H1 (cell line): ENCODE measurements at regions not wholly inside any gene's neighbourhood (a gene's known extent, or its start where the extent isn't known, plus 50 kb on each side); places are given as distances from the start of the nearest gene placed in this dataset.

Experiments
- CTCF ChIA-PET: fragments of 300-600 bp; sonication (Branson Sonifier 250); formaldehyde crosslinking; loops from one replicate; lab custom pipeline; 2021; ENCODE audit not compliant: partially characterized antibody; lab: Charles Lee
- POLR2A ChIA-PET: fragments of 300-600 bp; sonication (Branson Sonifier 250); formaldehyde crosslinking; loops from one replicate; lab custom pipeline; 2021; ENCODE audit warnings: inconsistent platforms; ENCODE audit not compliant: partially characterized antibody; lab: Charles Lee
- DNase-seq, 2 experiments: peaks; one replicate each; pipeline versions ENCODE4 v3.0.0 to v3.0.0-alpha.2; 2010 to 2022; ENCODE audit warnings: low spot score in 2 of 2, low read depth in 1 of 2, mixed read lengths in 1 of 2
- FAIRE-seq: peaks from 2 replicates; lab custom pipeline; 2011; peaks lifted over from hg19 to GRCh38; lab: Jason Lieb, UNC
- H2AFZ ChIP-seq: 2 replicates; pipeline ENCODE4 v1.8.1; 2012; ENCODE audit warnings: low read length, inconsistent platforms
- H2AK5ac ChIP-seq: 2 replicates; pipeline ENCODE4 v1.6.1; 2013; ENCODE audit warnings: low read depth, low read length
- H2BK120ac ChIP-seq: replicated peaks from 2 replicates; pipeline ENCODE3; 2013; ENCODE audit warnings: low read depth, low read length, inconsistent platforms
- H2BK12ac ChIP-seq: 2 replicates; pipeline ENCODE4 v1.6.1; 2013; ENCODE audit warnings: low read depth, low read length
- H2BK15ac ChIP-seq: 2 replicates; pipeline ENCODE4 v1.6.1; 2013; ENCODE audit warnings: low read length
- H2BK20ac ChIP-seq: 2 replicates; pipeline ENCODE4 v1.6.1; 2013; ENCODE audit warnings: low read length
- H2BK5ac ChIP-seq: 2 replicates; pipeline ENCODE4 v1.6.1; 2013; ENCODE audit warnings: low read depth, low read length
- H3K14ac ChIP-seq: 2 replicates; pipeline ENCODE4 v1.6.1; 2013; ENCODE audit warnings: inconsistent platforms; ENCODE audit not compliant: insufficient read length
- H3K18ac ChIP-seq: 2 replicates; pipeline ENCODE4 v1.6.1; 2013; ENCODE audit warnings: low read length; ENCODE audit errors: extremely low read depth
- H3K23ac ChIP-seq: 2 replicates; pipeline ENCODE4 v1.6.1; 2013; ENCODE audit warnings: inconsistent platforms; ENCODE audit not compliant: insufficient read length
- H3K23me2 ChIP-seq: 2 replicates; pipeline ENCODE4 v1.6.1; 2013; ENCODE audit warnings: low read depth, low read length
- H3K27ac ChIP-seq: 2 replicates; pipeline ENCODE4 v1.6.1; 2011; ENCODE audit warnings: low read depth, low read length, inconsistent platforms
- H3K27me3 ChIP-seq, 4 experiments: replicated peaks in 1 of 4; 1 replicate in 1 of 4; 2 replicates in 3 of 4; pipeline versions ENCODE4 v1.6.1 to v1.8.1; 2011 to 2013; ENCODE audit warnings: low read length in 3 of 4, mild to moderate bottlenecking in 3 of 4, inconsistent platforms in 2 of 4, mixed read lengths in 2 of 4, moderate library complexity in 1 of 4; ENCODE audit not compliant: control insufficient read depth in 3 of 4, insufficient read depth in 3 of 4; ENCODE audit errors: extremely low read depth in 1 of 4
- H3K36me3 ChIP-seq, 4 experiments: 2 replicates each; pipeline versions ENCODE4 v1.6.1 to v1.8.1; 2011 to 2013; ENCODE audit warnings: mild to moderate bottlenecking in 4 of 4, low read length in 3 of 4, moderate library complexity in 2 of 4, control low read depth in 1 of 4, inconsistent platforms in 1 of 4; ENCODE audit not compliant: insufficient read depth in 4 of 4, control insufficient read depth in 2 of 4
- H3K4ac ChIP-seq: replicated peaks from 2 replicates; pipeline ENCODE3; 2013; ENCODE audit warnings: low read length, low read depth, mixed read lengths, inconsistent platforms; ENCODE audit not compliant: insufficient read length
- H3K4me1 ChIP-seq, 4 experiments: replicated peaks in 1 of 4; 1 replicate in 1 of 4; 2 replicates in 3 of 4; pipeline versions ENCODE4 v1.6.1 to v1.8.1; 2011 to 2013; ENCODE audit warnings: low read length in 3 of 4, inconsistent platforms in 2 of 4, mixed read lengths in 1 of 4; ENCODE audit not compliant: insufficient read depth in 4 of 4, control insufficient read depth in 3 of 4
- H3K4me2 ChIP-seq, 2 experiments: 2 replicates each; pipeline versions ENCODE4 v1.6.1 to v1.8.1; 2011 to 2013; ENCODE audit warnings: low read depth in 2 of 2, low read length in 2 of 2, control low read depth in 1 of 2, inconsistent platforms in 1 of 2, mild to moderate bottlenecking in 1 of 2; ENCODE audit not compliant: insufficient read depth in 1 of 2
- H3K4me3 ChIP-seq, 4 experiments: fragments of 200-600, 300-600 bp in 1 of 4; sonication (generic), shearing (Covaris generic), sonication (Bioruptor Twin) in 1 of 4; 2 replicates each; pipeline versions ENCODE4 v1.5.1 to v1.8.1; 2011 to 2016; ENCODE audit warnings: low read length in 4 of 4, low read depth in 3 of 4, control low read depth in 2 of 4, inconsistent platforms in 2 of 4, mild to moderate bottlenecking in 2 of 4, mixed read lengths in 1 of 4, moderate library complexity in 1 of 4; ENCODE audit not compliant: insufficient read depth in 2 of 4; ENCODE audit errors: extremely low read depth in 1 of 4
- H3K56ac ChIP-seq: replicated peaks from 2 replicates; pipeline ENCODE3; 2013; ENCODE audit warnings: low read depth, mild to moderate bottlenecking, mixed read lengths, low read length, inconsistent platforms; ENCODE audit not compliant: insufficient read length
- H3K79me1 ChIP-seq: 2 replicates; pipeline ENCODE4 v1.6.1; 2013; ENCODE audit warnings: low read depth, low read length, control low read depth
- H3K79me2 ChIP-seq, 2 experiments: 2 replicates each; pipeline versions ENCODE4 v1.6.1 to v1.8.1; 2012 to 2013; ENCODE audit warnings: low read length in 2 of 2, mild to moderate bottlenecking in 2 of 2, inconsistent platforms in 1 of 2; ENCODE audit not compliant: insufficient read depth in 2 of 2, control insufficient read depth in 1 of 2
- H3K9ac ChIP-seq, 4 experiments: replicated peaks in 1 of 4; 1 replicate in 1 of 4; 2 replicates in 3 of 4; pipeline versions ENCODE4 v1.6.1 to v1.8.1; 2011 to 2013; ENCODE audit warnings: low read depth in 3 of 4, low read length in 3 of 4, control low read depth in 2 of 4, mild to moderate bottlenecking in 2 of 4, moderate library complexity in 2 of 4, inconsistent platforms in 1 of 4; ENCODE audit errors: extremely low read depth in 1 of 4
- H3K9me3 ChIP-seq, 2 experiments: 2 replicates each; pipeline versions ENCODE4 v1.6.1 to v1.8.1; 2012 to 2013; ENCODE audit warnings: mild to moderate bottlenecking in 2 of 2, moderate library complexity in 2 of 2, control low read depth in 1 of 2, inconsistent platforms in 1 of 2, low read depth in 1 of 2, low read length in 1 of 2, mixed read lengths in 1 of 2; ENCODE audit not compliant: insufficient read depth in 2 of 2
- H4K20me1 ChIP-seq, 2 experiments: replicated peaks in 1 of 2; 2 replicates each; pipeline versions ENCODE3 to v1.8.1; 2011 to 2013; ENCODE audit warnings: inconsistent platforms in 2 of 2, low read length in 2 of 2, mild to moderate bottlenecking in 1 of 2; ENCODE audit not compliant: insufficient read depth in 2 of 2, control insufficient read depth in 1 of 2
- H4K5ac ChIP-seq: 2 replicates; pipeline ENCODE4 v1.6.1; 2013; ENCODE audit warnings: low read length, low read depth, mixed read lengths, inconsistent platforms; ENCODE audit not compliant: insufficient read length
- H4K8ac ChIP-seq: 2 replicates; pipeline ENCODE4 v1.8.0; 2013; ENCODE audit warnings: mild to moderate bottlenecking, moderate library complexity, low read length, inconsistent platforms; ENCODE audit not compliant: insufficient read depth; ENCODE audit errors: extremely low read depth
- H4K91ac ChIP-seq: replicated peaks from 2 replicates; pipeline ENCODE3; 2013; ENCODE audit warnings: low read length, mixed read lengths, inconsistent platforms; ENCODE audit not compliant: insufficient read length
- ASH2L ChIP-seq: fragments of 200-600, 300-600 bp; sonication (generic); IDR thresholded peaks from one replicate; pipeline ENCODE4 v1.7.1; 2017; ENCODE audit warnings: low read length
- ATF3 ChIP-seq: IDR thresholded peaks from 2 replicates; pipeline ENCODE4 v1.6.1; 2011; ENCODE audit warnings: low read depth, mild to moderate bottlenecking, low read length; ENCODE audit not compliant: insufficient read depth
- BCL11A ChIP-seq, 2 experiments: IDR thresholded peaks; one replicate each; pipeline ENCODE4 v1.6.1; 2011; ENCODE audit warnings: low read depth in 2 of 2, low read length in 2 of 2, mild to moderate bottlenecking in 2 of 2
- BRCA1 ChIP-seq: IDR thresholded peaks from 2 replicates; pipeline ENCODE4 v1.6.1; 2012; ENCODE audit warnings: low read depth, low read length, improper control_type of control experiment
- CHD1 ChIP-seq: IDR thresholded peaks from 2 replicates; pipeline ENCODE4 v1.6.1; 2012; ENCODE audit warnings: low read depth, low read length, improper control_type of control experiment
- CREB1 ChIP-seq: IDR thresholded peaks from 2 replicates; pipeline ENCODE4 v1.6.1; 2012; ENCODE audit warnings: inconsistent platforms
- EZH2 ChIP-seq: fragments of 200-600 bp; sonication (generic); IDR thresholded peaks from 2 replicates; pipeline ENCODE4 v1.7.1; 2012; ENCODE audit warnings: low read depth, mild to moderate bottlenecking, moderate library complexity, low read length, inconsistent platforms; ENCODE audit not compliant: severe bottlenecking
- JUND ChIP-seq: IDR thresholded peaks from 2 replicates; pipeline ENCODE4 v1.6.1; 2011; ENCODE audit warnings: mild to moderate bottlenecking, improper control_type of control experiment, low read length
- KDM5A ChIP-seq: fragments of 200-600 bp; IDR thresholded peaks from 2 replicates; pipeline ENCODE4 v1.7.1; 2012; ENCODE audit warnings: mild to moderate bottlenecking, low read length, inconsistent platforms, mixed read lengths
- NANOG ChIP-seq: IDR thresholded peaks from 2 replicates; pipeline ENCODE4 v1.6.1; 2011; ENCODE audit warnings: low read length, low read depth, mild to moderate bottlenecking, inconsistent platforms; ENCODE audit not compliant: insufficient read depth, poor library complexity, severe bottlenecking
- RBBP5 ChIP-seq: IDR thresholded peaks from 2 replicates; pipeline ENCODE4 v1.7.1; 2012; ENCODE audit warnings: low read depth, mild to moderate bottlenecking, inconsistent platforms, low read length, moderate library complexity, borderline replicate concordance
- RXRA ChIP-seq: IDR thresholded peaks from 2 replicates; pipeline ENCODE4 v1.6.1; 2011; ENCODE audit warnings: low read depth, mild to moderate bottlenecking, low read length, moderate library complexity; ENCODE audit not compliant: insufficient read depth
- SAP30 ChIP-seq: fragments of 300-600 bp; sonication (generic); IDR thresholded peaks from 2 replicates; pipeline ENCODE4 v1.7.1; 2012; ENCODE audit warnings: low read length, moderate library complexity, mild to moderate bottlenecking, inconsistent platforms; ENCODE audit not compliant: insufficient read depth, insufficient replicate concordance
- SP2 ChIP-seq: IDR thresholded peaks from 2 replicates; pipeline ENCODE4 v1.6.1; 2012; ENCODE audit warnings: mild to moderate bottlenecking, low read length, inconsistent platforms
- TBP ChIP-seq: IDR thresholded peaks from 2 replicates; pipeline ENCODE4 v1.6.1; 2011; ENCODE audit warnings: low read depth, low read length, improper control_type of control experiment
- ZNF274 ChIP-seq: IDR thresholded peaks from 2 replicates; pipeline ENCODE4 v1.7.0; 2012; ENCODE audit warnings: low read length, borderline replicate concordance; ENCODE audit errors: extremely low read depth

GRCh38 chr6:51007237-51007636 is 188.6 kb downstream of the TFAP2B start:
- Histone ChIP-seq H2BK20ac (no peak overlapping the region), H3K56ac (no peak overlapping the region), H2BK120ac (no peak overlapping the region), H2BK15ac (no peak overlapping the region), H3K36me3 (no peaks in the 10 kb centered on the region), H3K27me3 (no peaks in the 10 kb centered on the region), H3K4me3 (no peak overlapping the region), H3K14ac (no peak overlapping the region), H4K20me1 (no peaks in the 10 kb centered on the region), H3K79me1 (no peaks in the 10 kb centered on the region), H3K4me2 (no peak overlapping the region), H3K23ac (no peak overlapping the region), H2BK5ac (no peak overlapping the region), H3K9me3 (no peaks in the 10 kb centered on the region; a peak in 1 of 4 replicates), H3K9ac (no peak overlapping the region), H3K27ac (no peak overlapping the region), H4K91ac (no peak overlapping the region), H4K8ac (no peak overlapping the region), H3K4ac (no peak overlapping the region), H2AFZ (no peak overlapping the region), H2AK5ac (no peak overlapping the region), H4K5ac (no peak overlapping the region), H3K23me2 (no peaks in the 10 kb centered on the region; the same call in 1 of the 2 replicates), H2BK12ac (no peak overlapping the region), H3K4me1 (no peaks in the 10 kb centered on the region), H3K79me2 (no peaks in the 10 kb centered on the region), H3K18ac (no peak overlapping the region)
- CTCF ChIA-PET: no interaction called here
- DNase-seq: no peak
- POLR2A ChIA-PET: no interaction called here
- no peak for FAIRE-seq
- TF ChIP-seq RBBP5 (no peak), JUND (no peak), ASH2L (no peak), BRCA1 (no peak), SP2 (no peak), TBP (no peak), ATF3 (no peak), KDM5A (no peak), ZNF274 (no peak), BCL11A (IDR thresholded peaks at IDR 0.05; ENCODE audit: low read depth in 2 of 2, low read length in 2 of 2) (no peak), NANOG (no peak), EZH2 (no peak), RXRA (no peak), CREB1 (no peak), SAP30 (no peak), CHD1 (no peak)
